GM21367 (cell line): ENCODE measurements at regions not wholly inside any gene's neighbourhood (a gene's known extent, or its start where the extent isn't known, plus 50 kb on each side); places are given as distances from the start of the nearest gene placed in this dataset.

Experiments used
- ATAC-seq: cut with Tn5 transposase; IDR thresholded peaks from one replicate; pipeline ENCODE4 v1.9.1; 2021; ENCODE audit not compliant: unreplicated experiment

DNA sequence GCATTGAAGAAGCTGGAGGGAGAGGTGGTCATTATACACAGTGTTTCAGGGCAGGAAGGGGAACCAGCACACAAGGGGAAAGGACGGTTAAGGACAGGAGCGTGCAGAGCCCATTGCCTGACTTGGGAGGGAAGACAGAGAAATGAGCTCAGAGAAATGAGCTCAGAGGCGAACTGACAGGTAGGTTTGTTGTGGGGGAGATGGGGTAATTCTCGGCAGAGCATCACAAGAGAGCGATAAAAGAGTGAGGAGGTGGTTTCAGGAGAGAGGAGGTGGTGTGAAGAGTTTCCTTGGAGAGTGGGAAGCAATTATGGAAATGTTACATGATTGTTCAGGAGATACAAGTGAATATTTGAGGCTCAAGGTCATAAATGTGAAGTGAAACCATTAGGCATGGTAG is 61.0 kb downstream of the MRGPRX1 start:
- ATAC-seq = no peak

DNA sequence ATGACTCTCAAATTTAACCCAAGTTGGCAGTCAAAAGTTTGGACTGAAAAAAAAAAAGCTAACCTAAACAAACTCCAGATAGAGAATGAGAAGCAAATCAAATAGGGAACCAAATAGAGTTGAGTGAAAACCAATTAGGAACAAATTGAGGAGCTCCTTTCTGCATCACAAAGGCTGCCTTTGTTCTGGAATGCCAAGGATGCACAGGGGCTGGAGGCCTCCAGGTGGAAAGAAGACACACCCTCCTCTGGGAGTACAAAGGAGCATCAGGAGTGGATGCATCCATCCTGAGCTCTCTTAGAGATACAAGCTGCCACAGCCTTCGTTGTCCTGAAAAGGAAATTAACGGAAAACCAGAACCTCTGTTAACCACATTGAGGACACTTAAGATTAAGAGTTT is 73.3 kb downstream of the MRGPRX1 start:
- no peak for ATAC-seq

DNA sequence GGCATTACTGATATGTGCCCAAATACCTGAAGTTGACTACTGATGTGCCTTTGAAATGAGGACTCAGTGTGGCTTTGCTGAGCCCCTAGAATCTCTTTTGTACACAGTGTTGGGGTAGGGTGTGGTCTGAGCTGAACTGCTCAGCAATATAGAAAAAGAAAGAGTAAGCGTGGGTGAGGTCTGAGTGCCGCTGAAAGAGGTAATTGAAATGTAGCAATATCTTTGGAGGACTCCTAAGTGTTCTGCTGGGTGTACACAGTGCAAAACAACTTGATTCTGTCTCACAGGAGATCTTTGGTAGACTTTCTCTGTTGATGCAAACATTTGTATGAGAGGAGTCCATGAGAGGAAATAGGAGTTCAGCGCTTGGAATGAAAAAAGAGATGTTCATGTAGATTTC is 73.7 kb upstream of the PTPN5 start:
- no peak for ATAC-seq

DNA sequence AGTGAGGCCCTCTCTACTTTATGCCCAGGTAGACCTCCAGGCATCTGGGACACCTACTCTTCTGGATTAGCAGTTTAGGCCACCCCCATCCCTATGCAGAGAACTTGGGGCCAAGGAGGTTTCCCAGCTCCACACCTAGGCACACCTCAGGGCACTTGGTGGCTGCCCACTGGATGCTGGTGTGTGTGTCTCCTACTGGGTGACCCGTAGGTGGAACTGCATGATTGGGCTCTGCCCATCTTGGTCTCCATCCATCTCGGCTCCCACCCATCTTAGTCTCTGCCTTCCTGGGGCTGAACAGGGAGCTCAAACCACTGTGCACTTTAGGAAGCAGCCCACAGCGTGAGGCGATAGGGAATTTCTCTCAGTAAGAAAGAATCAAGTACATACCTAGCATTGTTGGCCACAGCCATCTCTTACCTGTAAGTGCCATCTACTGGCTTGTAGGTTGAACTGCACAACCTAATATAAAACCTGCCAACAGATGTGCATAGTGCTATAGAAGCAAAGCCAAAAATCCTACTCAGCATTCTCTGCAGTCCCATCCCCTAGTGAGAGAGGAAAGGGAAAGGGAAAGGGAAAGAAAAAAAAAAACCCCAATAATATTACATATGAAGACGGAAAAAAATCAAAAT is 61.6 kb upstream of the PTPN5 start:
- ATAC-seq = peak; percentile 65

DNA sequence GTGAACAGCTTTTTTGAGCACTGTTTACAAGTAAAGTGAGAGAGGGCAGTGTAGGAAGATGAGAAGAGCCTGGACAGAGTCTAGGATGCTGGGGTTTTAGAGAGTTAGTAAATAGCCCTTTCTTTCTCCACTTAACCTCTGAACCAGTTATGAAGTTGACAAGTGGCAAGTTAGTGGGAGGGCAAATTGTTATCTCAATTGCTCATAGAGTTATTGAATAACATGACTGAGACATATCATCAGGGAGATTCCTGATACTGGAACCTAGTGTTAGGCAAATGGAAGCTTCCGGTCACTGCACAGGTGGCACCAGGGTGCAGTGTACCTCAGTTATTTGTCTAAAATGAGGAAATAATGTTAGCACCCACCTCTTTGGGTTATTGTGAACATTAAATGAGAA is 57.8 kb upstream of the PTPN5 start:
- ATAC-seq = no peak

DNA sequence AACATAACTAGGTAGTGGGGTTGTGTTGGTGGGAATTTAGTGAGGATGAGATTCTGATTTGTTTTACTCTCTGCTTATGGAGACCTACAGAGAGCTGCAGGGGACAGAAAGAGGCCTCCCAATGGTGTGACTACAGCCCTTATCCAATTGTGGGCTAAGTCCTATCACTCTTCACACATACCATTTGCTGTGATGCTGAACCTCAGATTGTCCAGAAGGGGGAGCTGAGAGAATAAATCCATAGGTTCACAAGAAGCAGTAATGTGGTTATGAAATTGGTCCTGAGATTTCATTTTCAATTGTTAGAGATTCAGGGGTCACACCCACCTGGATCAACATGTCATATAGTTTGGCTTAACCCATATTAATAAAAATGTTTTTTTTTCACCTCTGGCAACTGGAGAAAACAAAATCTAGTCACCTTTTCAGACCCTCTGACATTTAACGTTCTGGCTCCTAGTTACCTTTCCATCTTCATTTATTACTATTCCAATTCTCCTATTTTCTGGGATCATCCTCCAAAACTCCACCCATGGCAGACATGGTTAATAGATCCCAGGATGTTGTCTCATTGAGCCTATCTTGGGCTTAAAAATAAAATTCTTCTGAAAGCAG is 53.3 kb upstream of the PTPN5 start:
- no peak for ATAC-seq
